OCI-LY7 (cell line): ENCODE measurements at regions not wholly inside any gene's neighbourhood (a gene's known extent, or its start where the extent isn't known, plus 50 kb on each side); places are given as distances from the start of the nearest gene placed in this dataset.

Experiments
- BruUV-seq: library from RNA; stranded (reverse); fragments of 400-500 nt; replicated peaks from 2 replicates; lab custom pipeline; 2021; lab: Mats Ljungman, UMichigan
- CTCF ChIA-PET: fragments of 300-600 bp; sonication (Branson Sonifier 250); formaldehyde crosslinking; loops from one replicate; lab custom pipeline; 2022; ENCODE audit warnings: antibody characterized with exemption; ENCODE audit not compliant: unreplicated experiment; lab: Charles Lee
- POLR2A ChIA-PET: fragments of 300-600 bp; sonication (Branson Sonifier 250); formaldehyde crosslinking; loops from one replicate; lab custom pipeline; 2022; ENCODE audit warnings: antibody characterized with exemption; lab: Charles Lee
- DNase-seq: peaks from one replicate; pipeline ENCODE4 v3.0.0-alpha.2; 2015; ENCODE audit warnings: low spot score
- H2AFZ ChIP-seq: fragments of 200-600 bp; sonication (generic), shearing (Covaris generic); 2 replicates; pipeline ENCODE4 v1.6.1; 2014; ENCODE audit warnings: mild to moderate bottlenecking, antibody characterized with exemption, low read length, moderate library complexity
- H3K27ac ChIP-seq: fragments of 200-600 bp; sonication (generic); 2 replicates; pipeline ENCODE4 v1.5.1; 2014; ENCODE audit warnings: mixed run types, low read depth, mild to moderate bottlenecking, moderate library complexity, low read length, inconsistent platforms; ENCODE audit not compliant: poor library complexity, severe bottlenecking
- H3K36me3 ChIP-seq: fragments of 200-600 bp; sonication (generic); 2 replicates; pipeline ENCODE4 v1.6.1; 2014; ENCODE audit warnings: mild to moderate bottlenecking, antibody characterized with exemption, low read length, moderate library complexity, mixed read lengths; ENCODE audit not compliant: insufficient read depth
- H3K4me1 ChIP-seq: fragments of 200-600 bp; sonication (generic); 2 replicates; pipeline ENCODE4 v1.5.1; 2014; ENCODE audit warnings: mild to moderate bottlenecking, low read length; ENCODE audit not compliant: insufficient read depth, poor library complexity, severe bottlenecking
- H3K4me2 ChIP-seq: fragments of 200-600 bp; sonication (generic); 2 replicates; pipeline ENCODE4 v1.6.1; 2014; ENCODE audit warnings: mild to moderate bottlenecking, low read length
- H3K4me3 ChIP-seq: fragments of 200-600 bp; sonication (generic); 2 replicates; pipeline ENCODE4 v1.5.1; 2014; ENCODE audit warnings: mild to moderate bottlenecking, low read depth, low read length; ENCODE audit not compliant: poor library complexity, severe bottlenecking
- H3K79me2 ChIP-seq: fragments of 200-600 bp; sonication (generic); 2 replicates; pipeline ENCODE4 v1.6.1; 2016; ENCODE audit warnings: low read depth, mild to moderate bottlenecking, low read length, moderate library complexity, mixed read lengths; ENCODE audit not compliant: insufficient read depth
- H3K9me2 ChIP-seq: fragments of 200-600 bp; sonication (generic); 2 replicates; pipeline ENCODE4 v1.6.1; 2016; ENCODE audit warnings: mild to moderate bottlenecking, low read length, mixed read lengths; ENCODE audit not compliant: insufficient read depth
- H3K9me3 ChIP-seq: fragments of 200-600 bp; sonication (generic); 2 replicates; pipeline ENCODE4 v1.6.1; 2014; ENCODE audit warnings: mild to moderate bottlenecking, mixed run types, low read length, mixed read lengths
- H4K20me1 ChIP-seq: fragments of 200-600 bp; sonication (generic); 2 replicates; pipeline ENCODE4 v1.6.1; 2014; ENCODE audit warnings: mild to moderate bottlenecking, antibody characterized with exemption, low read length, moderate library complexity, mixed read lengths; ENCODE audit not compliant: insufficient read depth
- EZH2phosphoT487 ChIP-seq: fragments of 200-600 bp; sonication (generic); IDR thresholded peaks from 2 replicates; pipeline ENCODE4 v1.6.1; 2018; ENCODE audit warnings: low read depth, borderline replicate concordance, mild to moderate bottlenecking, mixed run types, antibody characterized with exemption, low read length, moderate library complexity, mixed read lengths
- intact Hi-C: fragments of 100-400 bp; cut with micrococcal nuclease; formaldehyde crosslinking; loops from one replicate; pipeline ENCODE4 v1.10.0; 2022; ENCODE audit not compliant: unreplicated experiment
- TF ChIP-seq, protein P1 (sequence below): fragments of 200-600 bp; sonication (generic); conservative IDR thresholded peaks from 2 replicates; pipeline ENCODE4 v1.5.1; 2014; ENCODE audit warnings: mild to moderate bottlenecking, antibody characterized with exemption, low read length, moderate library complexity, mixed read lengths

DNA sequence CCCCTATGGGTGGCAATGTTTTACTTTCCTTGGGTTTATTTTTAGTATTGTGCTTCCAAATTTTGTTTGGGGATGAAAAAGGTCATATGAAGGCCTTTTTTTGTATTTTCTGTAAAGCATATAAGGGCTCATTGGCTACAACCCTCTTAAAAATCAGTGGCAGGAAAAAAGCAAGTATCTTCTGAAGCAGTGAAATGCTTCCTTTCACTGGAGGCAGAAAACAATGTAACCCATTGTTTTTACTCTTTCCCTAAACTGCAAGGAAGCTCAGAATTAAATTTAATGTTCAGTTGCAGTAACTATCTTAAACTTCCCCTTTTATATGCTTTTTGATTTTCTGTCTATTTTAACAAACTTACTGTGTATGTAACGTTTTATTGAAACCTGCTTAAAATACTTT is 148.7 kb upstream of the LYZL1 start:
- TF ChIP-seq, protein P1, sequence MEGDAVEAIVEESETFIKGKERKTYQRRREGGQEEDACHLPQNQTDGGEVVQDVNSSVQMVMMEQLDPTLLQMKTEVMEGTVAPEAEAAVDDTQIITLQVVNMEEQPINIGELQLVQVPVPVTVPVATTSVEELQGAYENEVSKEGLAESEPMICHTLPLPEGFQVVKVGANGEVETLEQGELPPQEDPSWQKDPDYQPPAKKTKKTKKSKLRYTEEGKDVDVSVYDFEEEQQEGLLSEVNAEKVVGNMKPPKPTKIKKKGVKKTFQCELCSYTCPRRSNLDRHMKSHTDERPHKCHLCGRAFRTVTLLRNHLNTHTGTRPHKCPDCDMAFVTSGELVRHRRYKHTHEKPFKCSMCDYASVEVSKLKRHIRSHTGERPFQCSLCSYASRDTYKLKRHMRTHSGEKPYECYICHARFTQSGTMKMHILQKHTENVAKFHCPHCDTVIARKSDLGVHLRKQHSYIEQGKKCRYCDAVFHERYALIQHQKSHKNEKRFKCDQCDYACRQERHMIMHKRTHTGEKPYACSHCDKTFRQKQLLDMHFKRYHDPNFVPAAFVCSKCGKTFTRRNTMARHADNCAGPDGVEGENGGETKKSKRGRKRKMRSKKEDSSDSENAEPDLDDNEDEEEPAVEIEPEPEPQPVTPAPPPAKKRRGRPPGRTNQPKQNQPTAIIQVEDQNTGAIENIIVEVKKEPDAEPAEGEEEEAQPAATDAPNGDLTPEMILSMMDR, result no peak
- TF ChIP-seq EZH2phosphoT487, result no peak
- no peaks in the 10 kb centered on the region for H3K36me3 ChIP-seq

GRCh38 chr10:29140991-29141390 is 147.9 kb upstream of the LYZL1 start:
- POLR2A ChIA-PET, result interaction anchor here (0.6 kb wide), 1 partner anchor 229 kb away, joined by 3 read pairs; no protein-coding TSS in a partner anchor
- no peak overlapping the region for H3K4me2 ChIP-seq
- H3K79me2 ChIP-seq, result no peaks in the 10 kb centered on the region
- no peaks in the 10 kb centered on the region for H3K36me3 ChIP-seq
- H3K27ac ChIP-seq, result no peak overlapping the region
- TF ChIP-seq, protein P1, result no peak
- no peak for TF ChIP-seq EZH2phosphoT487
- no peak overlapping the region for H3K4me3 ChIP-seq
- no peak for DNase-seq
- H3K9me2 ChIP-seq, result no peaks in the 10 kb centered on the region; the same call in none of the 2 replicates
- CTCF ChIA-PET, result no interaction called here
- no peaks in the 10 kb centered on the region for H4K20me1 ChIP-seq
- no peak overlapping the region for H2AFZ ChIP-seq
- no peaks in the 10 kb centered on the region for H3K4me1 ChIP-seq
- no peaks in the 10 kb centered on the region for H3K9me3 ChIP-seq
- intact Hi-C loops, result no loop called here
- no TSS peak for BruUV-seq

More for the DNA sequence above, 148.7 kb upstream of the LYZL1 start:
- Histone ChIP-seq H3K4me1 (no peaks in the 10 kb centered on the region), H3K4me2 (no peak overlapping the region), H3K9me3 (no peaks in the 10 kb centered on the region), H2AFZ (no peak overlapping the region), H3K9me2 (no peaks in the 10 kb centered on the region; the same call in none of the 2 replicates), H3K27ac (no peak overlapping the region), H3K79me2 (no peaks in the 10 kb centered on the region), H3K4me3 (no peak overlapping the region), H4K20me1 (no peaks in the 10 kb centered on the region)
- ChIA-PET POLR2A (no interaction called here), CTCF (no interaction called here)
- intact Hi-C loops, result no loop called here
- BruUV-seq, result no TSS peak
- DNase-seq, result no peak

- H3K27ac ChIP-seq, result no peak overlapping the region
- H3K79me2 ChIP-seq, result no peaks in the 10 kb centered on the region
- no peaks in the 10 kb centered on the region for H3K9me3 ChIP-seq
- H3K4me2 ChIP-seq, result no peak overlapping the region
- intact Hi-C loops, result no loop called here
- ChIA-PET CTCF (no interaction called here), POLR2A (interaction anchor here (0.6 kb wide), 1 partner anchor 12 kb away, joined by 4 read pairs; no protein-coding TSS in a partner anchor)
- no peaks in the 10 kb centered on the region for H4K20me1 ChIP-seq
- no peaks in the 10 kb centered on the region for H3K4me1 ChIP-seq
- no peak for DNase-seq
- no peak for TF ChIP-seq EZH2phosphoT487
- TF ChIP-seq, protein P1, result no peak
- H3K9me2 ChIP-seq, result no peaks in the 10 kb centered on the region; the same call in none of the 2 replicates
- no peaks in the 10 kb centered on the region for H3K36me3 ChIP-seq
- no TSS peak for BruUV-seq
- no peak overlapping the region for H3K4me3 ChIP-seq
- H2AFZ ChIP-seq, result no peak overlapping the region
Measured at GRCh38 chr10:29141761-29142160, 147.1 kb upstream of the LYZL1 start.
